ENCODE measurements at regions not wholly inside any gene's neighbourhood (a gene's known extent, or its start where the extent isn't known, plus 50 kb on each side); places are given as distances from the start of the nearest gene placed in this dataset.

DNA sequence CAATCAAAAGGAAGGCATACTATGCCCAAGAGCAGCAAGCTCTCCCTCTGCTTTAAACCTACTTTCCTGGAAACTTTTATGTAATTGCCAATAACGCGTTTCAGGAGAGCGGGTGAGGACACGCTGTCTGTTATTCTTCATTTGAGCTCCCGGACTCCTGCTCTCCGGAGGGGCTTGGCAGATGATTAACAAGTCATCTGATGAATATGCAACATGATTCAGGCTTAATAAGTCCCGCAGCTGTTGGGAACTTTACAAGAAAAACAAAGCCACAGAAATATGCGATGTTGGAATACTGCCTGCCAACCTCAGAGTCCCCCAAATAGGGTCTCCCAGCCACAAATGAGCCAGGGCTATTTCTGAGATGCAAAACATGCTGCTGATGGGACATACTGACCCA lies 348.0 kb downstream of the GPAM start:
- WGBS, 3 donors, result 7 to 12% (median 10%) methylated on average over 8 of the region's 8 CpGs
- H3K27ac ChIP-seq, result no peak overlapping the region
- no peak for DNase-seq
- no peak overlapping the region for H3K4me3 ChIP-seq
- no peaks in the 10 kb centered on the region for H3K36me3 ChIP-seq
- intact Hi-C loops (cut with DNase I), result no loop called here
- H3K27me3 ChIP-seq, result no peaks in the 10 kb centered on the region
- H3K4me1 ChIP-seq (ENCODE audit: insufficient read depth), result no peaks in the 10 kb centered on the region
- TF ChIP-seq, protein P1, sequence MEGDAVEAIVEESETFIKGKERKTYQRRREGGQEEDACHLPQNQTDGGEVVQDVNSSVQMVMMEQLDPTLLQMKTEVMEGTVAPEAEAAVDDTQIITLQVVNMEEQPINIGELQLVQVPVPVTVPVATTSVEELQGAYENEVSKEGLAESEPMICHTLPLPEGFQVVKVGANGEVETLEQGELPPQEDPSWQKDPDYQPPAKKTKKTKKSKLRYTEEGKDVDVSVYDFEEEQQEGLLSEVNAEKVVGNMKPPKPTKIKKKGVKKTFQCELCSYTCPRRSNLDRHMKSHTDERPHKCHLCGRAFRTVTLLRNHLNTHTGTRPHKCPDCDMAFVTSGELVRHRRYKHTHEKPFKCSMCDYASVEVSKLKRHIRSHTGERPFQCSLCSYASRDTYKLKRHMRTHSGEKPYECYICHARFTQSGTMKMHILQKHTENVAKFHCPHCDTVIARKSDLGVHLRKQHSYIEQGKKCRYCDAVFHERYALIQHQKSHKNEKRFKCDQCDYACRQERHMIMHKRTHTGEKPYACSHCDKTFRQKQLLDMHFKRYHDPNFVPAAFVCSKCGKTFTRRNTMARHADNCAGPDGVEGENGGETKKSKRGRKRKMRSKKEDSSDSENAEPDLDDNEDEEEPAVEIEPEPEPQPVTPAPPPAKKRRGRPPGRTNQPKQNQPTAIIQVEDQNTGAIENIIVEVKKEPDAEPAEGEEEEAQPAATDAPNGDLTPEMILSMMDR (IDR thresholded peaks at IDR 0.05), result no peak
- H3K9me3 ChIP-seq, result no peaks in the 10 kb centered on the region

DNA sequence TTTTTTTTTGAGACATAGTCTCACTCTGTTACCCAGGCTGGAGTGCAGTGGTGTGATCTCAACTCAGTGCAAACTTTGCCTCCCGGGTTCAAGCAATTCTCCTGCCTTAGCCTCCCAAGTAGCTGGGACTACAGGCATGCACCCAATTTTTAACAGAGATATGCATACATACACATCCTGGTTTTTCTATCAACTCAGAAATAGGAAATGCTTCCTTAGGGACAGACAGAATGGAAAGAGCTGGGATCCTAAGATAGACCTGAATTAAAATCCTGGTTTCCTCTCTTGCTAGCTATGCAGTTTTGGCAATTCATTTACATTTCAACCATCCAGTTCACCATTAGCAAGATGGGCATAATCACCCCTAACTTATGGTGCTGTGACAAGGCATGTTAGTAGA lies 347.5 kb downstream of the GPAM start:
- no peak overlapping the region for H3K27ac ChIP-seq
- intact Hi-C loops (cut with DNase I), result no loop called here
- H3K27me3 ChIP-seq, result no peaks in the 10 kb centered on the region
- no peaks in the 10 kb centered on the region for H3K36me3 ChIP-seq
- no peak for DNase-seq
- H3K9me3 ChIP-seq, result no peaks in the 10 kb centered on the region
- 10 to 32% (median 27%) methylated on average over 1 of the region's 1 CpG for WGBS, 3 donors
- TF ChIP-seq, protein P1 (IDR thresholded peaks at IDR 0.05), result no peak
- TF ChIP-seq POLR2A (IDR thresholded peaks at IDR 0.05), result no peak
- no peak for TF ChIP-seq EP300 (IDR thresholded peaks at IDR 0.05)
- H3K4me1 ChIP-seq (ENCODE audit: insufficient read depth), result no peaks in the 10 kb centered on the region
- H3K4me3 ChIP-seq, result no peak overlapping the region

DNA sequence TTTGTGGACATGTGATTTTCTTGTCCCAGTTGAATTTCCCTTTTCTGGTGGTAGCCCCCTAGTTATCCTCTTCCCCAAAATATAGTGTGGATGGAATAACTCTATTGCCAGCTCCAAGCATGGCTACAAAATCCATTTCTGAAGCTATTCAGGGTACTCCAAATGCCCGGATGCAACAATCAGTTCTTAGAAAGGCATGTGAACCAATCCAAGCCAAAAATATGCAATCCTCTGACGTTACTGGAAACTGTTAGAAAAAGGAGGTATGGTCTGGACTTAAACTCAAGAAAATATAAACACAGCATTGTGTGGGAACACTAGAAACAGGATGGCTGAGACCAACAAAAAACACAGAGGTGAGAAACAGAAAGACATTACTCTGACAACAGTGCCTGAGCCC lies 347.0 kb downstream of the GPAM start:
- DNase-seq, result no peak
- 18 to 25% (median 19%) methylated on average over 2 of the region's 2 CpGs for WGBS, 3 donors
- no peaks in the 10 kb centered on the region for H3K4me1 ChIP-seq (ENCODE audit: insufficient read depth)
- TF ChIP-seq EP300 (IDR thresholded peaks at IDR 0.05) (no peak), POLR2A (IDR thresholded peaks at IDR 0.05) (no peak)
- TF ChIP-seq, protein P1 (IDR thresholded peaks at IDR 0.05), result no peak
- H3K9me3 ChIP-seq, result no peaks in the 10 kb centered on the region
- H3K27me3 ChIP-seq, result no peaks in the 10 kb centered on the region
- intact Hi-C loops (cut with DNase I), result no loop called here
- no peak overlapping the region for H3K27ac ChIP-seq
- H3K4me3 ChIP-seq, result no peak overlapping the region
- H3K36me3 ChIP-seq, result no peaks in the 10 kb centered on the region

DNA sequence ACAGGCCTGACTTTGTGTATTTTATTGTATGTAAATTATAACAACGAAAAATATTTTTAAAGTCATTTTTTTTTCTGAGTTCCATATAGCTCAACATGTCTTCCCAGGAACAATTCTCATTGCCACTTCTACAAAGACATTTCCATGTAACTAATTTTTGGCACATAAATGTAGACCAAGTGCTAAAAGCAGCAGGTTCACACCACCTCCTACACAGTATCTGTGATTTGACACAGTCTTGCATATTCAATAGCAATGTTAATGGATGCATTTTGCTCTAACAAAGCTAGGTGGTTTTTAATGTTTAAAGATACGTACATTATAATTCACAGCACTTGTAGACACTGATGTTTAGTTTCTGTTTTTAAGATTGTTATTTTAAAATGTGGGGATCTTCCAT lies 346.5 kb downstream of the GPAM start:
- H3K27ac ChIP-seq, result no peak overlapping the region
- H3K27me3 ChIP-seq, result no peaks in the 10 kb centered on the region
- DNase-seq, result no peak
- H3K4me1 ChIP-seq (ENCODE audit: insufficient read depth), result no peaks in the 10 kb centered on the region
- no peaks in the 10 kb centered on the region for H3K9me3 ChIP-seq
- intact Hi-C loops (cut with DNase I), result no loop called here
- no peak overlapping the region for H3K4me3 ChIP-seq
- TF ChIP-seq, protein P1 (IDR thresholded peaks at IDR 0.05), result no peak
- no peak for TF ChIP-seq EP300 (IDR thresholded peaks at IDR 0.05)
- no peak for TF ChIP-seq POLR2A (IDR thresholded peaks at IDR 0.05)
- 71 to 82% (median 75%) methylated on average over 2 of the region's 2 CpGs for WGBS, 3 donors
- H3K36me3 ChIP-seq, result no peaks in the 10 kb centered on the region

DNA sequence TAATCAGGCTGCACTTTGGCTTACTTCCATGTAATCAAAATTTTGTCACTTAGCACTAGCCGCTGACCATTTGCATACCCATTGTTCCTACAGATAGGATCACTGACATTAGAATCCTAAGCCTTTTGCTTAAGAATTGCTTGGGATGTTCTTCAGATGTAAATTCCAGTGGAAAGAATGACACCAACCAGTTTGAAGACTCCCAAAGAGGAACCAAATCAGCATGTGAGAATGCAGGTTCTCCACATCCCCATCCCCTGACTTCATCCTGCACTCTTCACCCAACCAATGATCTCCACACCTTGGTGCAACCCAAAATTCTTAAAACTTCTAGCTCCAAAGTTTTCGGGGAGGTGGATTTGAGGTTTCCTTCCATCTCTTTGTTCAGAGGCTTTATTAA lies 345.6 kb downstream of the GPAM start:
- Histone ChIP-seq H3K9me3 (no peaks in the 10 kb centered on the region), H3K4me1 (ENCODE audit: insufficient read depth) (no peaks in the 10 kb centered on the region), H3K36me3 (no peaks in the 10 kb centered on the region), H3K27ac (no peak overlapping the region), H3K27me3 (no peaks in the 10 kb centered on the region), H3K4me3 (no peak overlapping the region)
- WGBS, 3 donors, result 85 to 90% (median 86%) methylated on average over 2 of the region's 2 CpGs
- no peak for TF ChIP-seq EP300 (IDR thresholded peaks at IDR 0.05)
- TF ChIP-seq POLR2A (IDR thresholded peaks at IDR 0.05), result no peak
- TF ChIP-seq, protein P1 (IDR thresholded peaks at IDR 0.05), result no peak
- intact Hi-C loops (cut with DNase I), result no loop called here
- no peak for DNase-seq
